ENCODE measurements at regions not wholly inside any gene's neighbourhood (a gene's known extent, or its start where the extent isn't known, plus 50 kb on each side); places are given as distances from the start of the nearest gene placed in this dataset.

DNA sequence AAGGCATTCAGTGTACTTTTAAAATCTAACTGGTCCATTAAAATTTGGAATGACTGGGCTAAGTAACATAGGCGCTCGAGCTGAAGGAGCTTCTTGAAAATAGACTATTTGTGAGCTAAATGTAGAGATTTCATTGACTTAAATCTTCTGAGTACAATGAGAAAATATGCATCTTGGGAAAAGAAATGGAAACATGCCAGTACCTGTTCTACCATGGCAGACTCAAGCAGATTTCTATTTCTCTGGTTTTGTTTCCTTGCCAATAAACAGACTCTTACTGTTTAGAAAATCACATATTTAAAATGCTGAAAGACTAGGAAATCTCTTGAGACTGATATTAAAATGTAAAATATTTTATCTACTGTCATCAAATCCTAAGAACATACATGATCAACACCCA, 678.1 kb downstream of the FAT4 start:
- no peak overlapping the region for H2AFZ ChIP-seq (ENCODE audit: low read depth, low read length)
- no peaks in the 10 kb centered on the region for H3K9me3 ChIP-seq (ENCODE audit: low read length)
- H3K4me1 ChIP-seq (ENCODE audit: insufficient read depth, low read length): peaks cover 5% of the 10 kb centered on the region
- H3K4me3 ChIP-seq (ENCODE audit: low read length): no peak overlapping the region
- no peaks in the 10 kb centered on the region for H3K27me3 ChIP-seq (ENCODE audit: insufficient read depth, low read length)
- H3K36me3 ChIP-seq (ENCODE audit: insufficient read depth, low read length): no peaks in the 10 kb centered on the region

DNA sequence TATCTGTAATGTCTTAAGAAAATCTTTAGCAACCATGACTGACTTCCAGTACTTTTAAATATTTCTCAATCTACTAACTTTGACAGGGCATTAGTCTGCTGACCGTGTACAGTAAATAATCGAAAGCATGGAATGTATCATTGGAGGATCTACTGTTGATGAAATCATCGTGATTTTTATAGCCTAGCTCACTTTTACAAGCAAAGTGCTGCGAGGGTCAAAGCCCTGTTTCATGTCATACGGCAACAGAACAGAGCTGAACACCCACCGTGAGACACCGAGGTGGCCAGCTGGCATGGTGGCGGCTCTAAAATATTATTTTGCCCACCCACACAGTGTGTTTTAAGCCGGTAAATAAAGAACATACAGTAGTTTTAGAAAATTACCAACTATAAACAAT, 679.3 kb downstream of the FAT4 start:
- no peak overlapping the region for H3K4me3 ChIP-seq (ENCODE audit: low read length)
- no peak overlapping the region for H2AFZ ChIP-seq (ENCODE audit: low read depth, low read length)
- peaks cover 5% of the 10 kb centered on the region for H3K4me1 ChIP-seq (ENCODE audit: insufficient read depth, low read length)
- H3K27me3 ChIP-seq (ENCODE audit: insufficient read depth, low read length): no peaks in the 10 kb centered on the region
- H3K9me3 ChIP-seq (ENCODE audit: low read length): no peaks in the 10 kb centered on the region
- no peaks in the 10 kb centered on the region for H3K36me3 ChIP-seq (ENCODE audit: insufficient read depth, low read length)

DNA sequence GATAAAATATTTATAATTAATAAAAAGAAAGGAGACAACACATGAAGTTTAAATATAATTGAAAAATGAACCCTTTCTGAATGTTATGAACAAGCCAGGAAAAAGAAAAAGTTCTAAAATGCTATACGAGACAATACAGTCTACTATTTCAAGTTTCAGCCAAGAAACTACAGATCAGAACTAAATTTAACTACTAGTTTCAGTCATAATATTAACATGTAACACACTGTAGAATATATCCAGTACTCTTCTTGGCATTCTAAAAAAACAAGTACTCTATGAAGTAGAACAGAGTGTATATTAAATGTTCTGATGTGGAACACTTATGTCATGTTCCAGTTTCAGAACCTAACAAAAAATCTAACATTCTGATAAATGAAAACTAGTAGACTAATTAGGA, 679.7 kb downstream of the FAT4 start:
- Histone ChIP-seq H3K27me3 (ENCODE audit: insufficient read depth, low read length) (no peaks in the 10 kb centered on the region), H3K4me1 (ENCODE audit: insufficient read depth, low read length) (peaks cover 5% of the 10 kb centered on the region), H2AFZ (ENCODE audit: low read depth, low read length) (no peak overlapping the region), H3K36me3 (ENCODE audit: insufficient read depth, low read length) (no peaks in the 10 kb centered on the region), H3K4me3 (ENCODE audit: low read length) (no peak overlapping the region), H3K9me3 (ENCODE audit: low read length) (no peaks in the 10 kb centered on the region)

DNA sequence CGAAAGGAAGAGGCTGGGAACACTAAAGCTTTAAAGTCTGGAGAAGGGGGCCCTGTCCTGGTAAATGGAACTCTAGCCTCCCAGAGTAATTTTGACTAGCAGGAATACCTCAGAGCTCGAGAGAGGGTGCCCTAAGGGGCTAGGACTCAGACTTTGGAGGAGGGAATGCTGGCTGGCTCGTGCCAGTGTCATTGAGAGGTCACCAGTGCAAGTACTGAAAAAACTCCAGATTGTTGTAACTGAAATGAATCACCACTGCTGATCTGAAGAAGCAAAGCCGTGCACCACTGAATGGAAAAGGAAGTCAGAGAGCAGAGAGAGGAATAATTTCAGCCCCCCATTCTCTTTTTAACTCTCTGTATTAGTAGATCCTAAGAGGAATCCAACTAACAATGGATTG, 690.2 kb downstream of the FAT4 start:
- Histone ChIP-seq H3K27me3 (ENCODE audit: insufficient read depth, low read length) (no peaks in the 10 kb centered on the region), H2AFZ (ENCODE audit: low read depth, low read length) (peak overlapping the region; percentile 57), H3K9me3 (ENCODE audit: low read length) (no peaks in the 10 kb centered on the region), H3K36me3 (ENCODE audit: insufficient read depth, low read length) (no peaks in the 10 kb centered on the region), H3K4me1 (ENCODE audit: insufficient read depth, low read length) (peaks cover 9% of the 10 kb centered on the region), H3K4me3 (ENCODE audit: low read length) (no peak overlapping the region)

DNA sequence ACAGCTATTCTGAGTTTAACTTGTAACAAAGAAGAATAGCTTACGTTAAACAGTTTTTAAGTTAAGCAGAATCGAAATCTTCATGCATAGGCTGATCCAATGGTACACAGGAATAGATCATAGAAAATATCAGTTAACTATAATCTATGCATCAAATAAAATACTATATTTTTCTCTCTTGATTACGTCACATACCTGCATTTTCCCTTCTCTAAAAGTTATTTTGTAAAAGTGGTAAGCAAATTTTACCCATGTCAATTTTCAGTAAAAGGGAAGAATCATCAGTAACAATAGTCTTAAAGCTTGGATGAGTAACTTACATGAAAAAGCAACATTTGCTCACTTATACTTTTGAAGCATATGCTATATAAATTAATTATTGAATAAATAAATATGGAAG, 692.4 kb downstream of the FAT4 start:
- Histone ChIP-seq H3K9me3 (ENCODE audit: low read length) (no peaks in the 10 kb centered on the region), H3K4me3 (ENCODE audit: low read length) (no peak overlapping the region), H3K4me1 (ENCODE audit: insufficient read depth, low read length) (peaks cover 9% of the 10 kb centered on the region), H3K36me3 (ENCODE audit: insufficient read depth, low read length) (no peaks in the 10 kb centered on the region), H3K27me3 (ENCODE audit: insufficient read depth, low read length) (no peaks in the 10 kb centered on the region), H2AFZ (ENCODE audit: low read depth, low read length) (no peak overlapping the region)

DNA sequence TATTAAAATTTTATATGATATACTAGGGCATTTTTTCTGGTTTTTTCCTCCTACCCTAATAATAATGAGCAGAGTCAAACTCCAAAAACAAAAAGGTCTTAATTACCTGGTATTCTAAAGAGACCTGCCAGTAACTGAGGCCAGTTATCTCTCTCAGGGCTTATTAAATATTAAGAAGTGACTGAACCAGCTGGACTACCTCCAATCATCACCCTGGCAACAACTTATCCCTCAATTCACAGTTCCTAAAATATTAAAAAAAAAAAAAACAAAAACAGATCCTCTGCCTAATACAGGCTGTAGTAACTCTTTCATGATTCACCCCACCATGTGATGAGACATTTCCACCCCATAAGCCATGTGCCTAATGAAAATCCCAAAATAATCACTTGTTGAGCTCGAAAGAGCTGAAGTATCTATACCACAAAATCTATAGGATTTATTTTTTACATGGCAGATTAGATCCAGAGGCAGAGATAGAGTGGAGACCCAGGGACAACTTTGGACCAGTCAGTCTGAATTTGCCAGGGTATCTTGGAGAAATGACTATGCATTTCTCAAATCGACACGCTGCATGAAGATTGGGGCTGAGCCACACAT, 698.0 kb downstream of the FAT4 start:
- no peaks in the 10 kb centered on the region for H3K9me3 ChIP-seq (ENCODE audit: low read length)
- H3K4me1 ChIP-seq (ENCODE audit: insufficient read depth, low read length): no peaks in the 10 kb centered on the region
- H3K36me3 ChIP-seq (ENCODE audit: insufficient read depth, low read length): no peaks in the 10 kb centered on the region
- no peak overlapping the region for H3K4me3 ChIP-seq (ENCODE audit: low read length)
- H2AFZ ChIP-seq (ENCODE audit: low read depth, low read length): no peak overlapping the region
- no peaks in the 10 kb centered on the region for H3K27me3 ChIP-seq (ENCODE audit: insufficient read depth, low read length)

DNA sequence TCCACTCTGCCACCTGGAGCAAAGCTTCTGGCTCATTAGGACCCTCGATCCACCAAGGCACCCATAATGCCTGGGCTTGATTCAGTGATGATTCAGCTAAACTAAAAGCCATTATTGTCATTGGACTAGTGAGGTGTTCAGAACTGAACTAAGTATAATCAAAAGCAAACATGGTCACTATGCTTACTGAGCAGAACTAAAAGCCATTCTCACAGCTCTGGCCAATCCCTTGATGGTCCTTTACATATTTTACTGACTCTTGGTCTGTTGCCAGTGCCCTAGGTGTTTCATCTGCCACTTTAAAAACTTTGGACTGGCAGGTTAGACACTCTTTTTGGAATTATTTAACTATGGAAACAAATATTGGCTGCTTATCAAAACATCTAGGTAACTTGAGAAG, 703.5 kb downstream of the FAT4 start:
- H3K27me3 ChIP-seq (ENCODE audit: insufficient read depth, low read length): no peaks in the 10 kb centered on the region
- H2AFZ ChIP-seq (ENCODE audit: low read depth, low read length): no peak overlapping the region
- no peaks in the 10 kb centered on the region for H3K4me1 ChIP-seq (ENCODE audit: insufficient read depth, low read length)
- H3K36me3 ChIP-seq (ENCODE audit: insufficient read depth, low read length): no peaks in the 10 kb centered on the region
- H3K9me3 ChIP-seq (ENCODE audit: low read length): no peaks in the 10 kb centered on the region
- H3K4me3 ChIP-seq (ENCODE audit: low read length): no peak overlapping the region

DNA sequence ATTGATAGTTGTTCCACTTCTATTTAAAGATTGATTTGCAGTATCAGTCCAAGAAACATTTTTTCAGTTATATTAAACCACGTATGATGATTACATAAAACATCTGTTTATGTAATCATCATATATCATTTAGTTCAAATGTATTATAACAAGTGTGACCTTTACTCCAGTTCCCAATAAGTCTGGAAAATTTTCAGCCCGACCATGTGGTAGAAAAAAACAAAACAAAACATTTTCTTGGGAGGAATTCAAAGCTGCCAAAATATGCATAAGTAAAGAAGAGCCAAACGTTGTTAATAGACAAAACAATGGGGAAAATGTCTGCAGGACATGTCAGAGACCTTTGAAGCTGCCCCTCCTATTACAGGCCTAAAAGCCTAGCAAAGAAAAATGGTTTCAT, 709.1 kb downstream of the FAT4 start:
- no peaks in the 10 kb centered on the region for H3K27me3 ChIP-seq (ENCODE audit: insufficient read depth, low read length)
- H2AFZ ChIP-seq (ENCODE audit: low read depth, low read length): no peak overlapping the region

DNA sequence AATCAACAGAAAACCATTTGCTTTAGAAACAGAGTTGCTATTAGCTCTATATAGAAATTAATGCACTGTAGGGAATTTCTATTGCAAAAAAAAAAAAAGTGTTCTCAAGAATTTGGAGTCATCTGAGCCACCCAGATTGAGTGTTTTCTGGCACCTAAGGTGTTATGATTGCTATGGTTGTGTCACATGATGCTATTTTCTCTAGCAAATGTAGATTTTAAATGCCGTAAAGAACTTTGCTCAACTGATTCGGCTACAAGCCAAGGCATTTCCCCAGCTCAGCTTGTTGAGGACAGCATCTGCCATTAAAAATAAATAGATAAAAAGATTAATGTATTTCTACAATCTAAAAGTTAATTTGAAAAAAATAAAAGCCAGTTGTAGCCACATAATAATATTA, 712.8 kb downstream of the FAT4 start:
- no peaks in the 10 kb centered on the region for H3K9me3 ChIP-seq (ENCODE audit: low read length)
- no peaks in the 10 kb centered on the region for H3K27me3 ChIP-seq (ENCODE audit: insufficient read depth, low read length)
- H3K4me1 ChIP-seq (ENCODE audit: insufficient read depth, low read length): no peaks in the 10 kb centered on the region
- H3K36me3 ChIP-seq (ENCODE audit: insufficient read depth, low read length): no peaks in the 10 kb centered on the region
- no peak overlapping the region for H2AFZ ChIP-seq (ENCODE audit: low read depth, low read length)
- no peak overlapping the region for H3K4me3 ChIP-seq (ENCODE audit: low read length)

More for the DNA sequence above, 709.1 kb downstream of the FAT4 start:
- Histone ChIP-seq H3K36me3 (ENCODE audit: insufficient read depth, low read length) (no peaks in the 10 kb centered on the region), H3K4me1 (ENCODE audit: insufficient read depth, low read length) (no peaks in the 10 kb centered on the region), H3K9me3 (ENCODE audit: low read length) (no peaks in the 10 kb centered on the region), H3K4me3 (ENCODE audit: low read length) (no peak overlapping the region)

DNA sequence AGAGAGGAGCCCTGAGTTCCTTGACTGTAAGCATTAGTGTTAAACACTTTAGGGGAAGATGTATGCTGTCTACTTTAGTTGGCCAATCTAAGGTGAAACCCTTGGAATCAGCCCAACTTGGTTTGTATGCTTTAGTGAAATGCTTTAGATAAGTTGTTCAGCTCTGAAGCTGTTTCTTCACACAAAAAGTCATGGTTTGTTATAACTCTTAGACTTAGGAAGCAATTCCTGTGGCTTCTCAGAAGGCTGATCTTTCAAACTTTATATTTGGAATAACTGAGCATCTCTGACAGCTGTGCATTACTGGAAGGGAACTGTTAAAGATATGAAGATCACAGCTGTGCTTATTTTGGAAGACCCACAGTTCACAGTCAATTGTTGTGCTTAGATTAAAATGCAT, 714.1 kb downstream of the FAT4 start:
- no peaks in the 10 kb centered on the region for H3K4me1 ChIP-seq (ENCODE audit: insufficient read depth, low read length)
- H2AFZ ChIP-seq (ENCODE audit: low read depth, low read length): no peak overlapping the region
- no peaks in the 10 kb centered on the region for H3K36me3 ChIP-seq (ENCODE audit: insufficient read depth, low read length)
- H3K27me3 ChIP-seq (ENCODE audit: insufficient read depth, low read length): no peaks in the 10 kb centered on the region
- no peak overlapping the region for H3K4me3 ChIP-seq (ENCODE audit: low read length)
- no peaks in the 10 kb centered on the region for H3K9me3 ChIP-seq (ENCODE audit: low read length)

DNA sequence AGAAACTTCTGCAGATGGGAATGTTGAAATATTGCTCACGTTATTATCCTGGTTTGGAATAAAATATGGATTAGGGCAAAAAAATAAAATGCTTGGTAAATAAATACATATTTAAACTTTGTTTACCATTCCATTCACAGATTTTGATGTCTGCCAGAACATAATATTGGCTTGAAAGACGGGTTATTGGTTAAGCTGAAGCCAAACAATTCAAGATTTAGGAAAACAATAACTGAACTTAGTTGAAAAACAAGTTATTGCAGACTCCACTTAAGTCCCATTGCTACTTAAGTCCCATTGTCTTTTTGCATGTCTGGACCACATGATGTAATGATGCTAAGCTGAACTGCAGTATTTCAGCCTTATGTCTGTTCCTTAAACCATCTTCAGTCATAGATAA, 722.5 kb downstream of the FAT4 start:
- H2AFZ ChIP-seq (ENCODE audit: low read depth, low read length): no peak overlapping the region
- H3K36me3 ChIP-seq (ENCODE audit: insufficient read depth, low read length): no peaks in the 10 kb centered on the region
- no peak overlapping the region for H3K4me3 ChIP-seq (ENCODE audit: low read length)
- no peaks in the 10 kb centered on the region for H3K9me3 ChIP-seq (ENCODE audit: low read length)
- no peaks in the 10 kb centered on the region for H3K27me3 ChIP-seq (ENCODE audit: insufficient read depth, low read length)
- no peaks in the 10 kb centered on the region for H3K4me1 ChIP-seq (ENCODE audit: insufficient read depth, low read length)

DNA sequence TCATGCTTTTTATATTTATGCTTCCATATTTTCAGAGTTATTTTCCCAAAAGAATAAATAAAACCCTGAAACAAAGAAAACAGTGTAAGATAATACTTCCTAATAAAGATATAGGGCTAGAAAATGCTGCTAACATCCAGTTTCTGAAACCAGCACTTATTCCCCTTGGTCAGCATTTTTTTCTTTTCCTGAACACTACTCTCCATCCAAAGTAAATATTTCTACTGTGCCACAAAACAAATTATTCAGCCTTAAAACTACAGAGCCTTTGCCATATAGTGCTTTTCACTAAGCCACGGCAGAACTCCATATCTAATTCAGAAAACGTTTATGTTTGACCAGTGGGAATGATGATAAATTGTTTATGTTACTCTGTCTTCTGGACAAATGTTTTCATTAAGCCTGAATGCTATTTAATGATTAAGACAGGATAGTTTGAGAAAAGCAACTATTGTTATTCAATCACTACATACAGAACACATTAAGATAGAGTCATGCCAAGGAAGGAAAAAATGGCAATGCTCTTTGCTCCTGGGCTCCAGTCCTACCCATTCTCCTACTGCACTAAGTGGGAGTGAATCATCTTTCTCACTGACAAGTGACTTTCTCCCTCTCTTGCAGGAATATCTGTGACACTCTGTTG, 723.9 kb downstream of the FAT4 start:
- no peaks in the 10 kb centered on the region for H3K9me3 ChIP-seq (ENCODE audit: low read length)
- no peaks in the 10 kb centered on the region for H3K4me1 ChIP-seq (ENCODE audit: insufficient read depth, low read length)
- H2AFZ ChIP-seq (ENCODE audit: low read depth, low read length): no peak overlapping the region
- no peak overlapping the region for H3K4me3 ChIP-seq (ENCODE audit: low read length)
- no peaks in the 10 kb centered on the region for H3K36me3 ChIP-seq (ENCODE audit: insufficient read depth, low read length)
- no peaks in the 10 kb centered on the region for H3K27me3 ChIP-seq (ENCODE audit: insufficient read depth, low read length)

DNA sequence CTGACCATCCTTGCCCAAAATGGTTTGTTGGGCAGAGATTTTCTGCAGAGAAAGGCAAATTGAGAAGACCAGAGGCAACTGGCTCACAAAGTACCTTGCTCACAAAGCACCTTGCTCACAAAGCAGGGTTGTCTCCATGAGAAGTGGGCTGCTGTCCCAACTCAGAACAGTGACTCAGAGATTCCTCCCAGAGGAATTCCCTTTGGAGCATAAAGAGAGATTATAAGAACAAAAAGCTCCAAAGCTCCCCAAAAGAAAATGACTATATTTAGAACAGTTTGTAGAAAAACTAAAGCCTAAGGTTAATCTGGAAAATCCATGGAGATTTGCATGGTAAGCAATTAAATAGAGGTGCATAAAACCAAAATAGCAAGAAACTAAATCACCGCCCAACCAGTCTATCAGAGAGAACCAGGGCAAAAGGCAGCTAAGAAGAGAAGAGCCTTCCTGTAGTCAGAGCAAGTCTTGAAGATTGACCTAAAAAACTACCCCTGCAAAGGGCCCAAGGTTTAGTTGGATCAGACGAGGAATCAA, 731.4 kb downstream of the FAT4 start:
- H3K27me3 ChIP-seq (ENCODE audit: insufficient read depth, low read length): no peaks in the 10 kb centered on the region
- no peaks in the 10 kb centered on the region for H3K4me1 ChIP-seq (ENCODE audit: insufficient read depth, low read length)
- no peaks in the 10 kb centered on the region for H3K36me3 ChIP-seq (ENCODE audit: insufficient read depth, low read length)
- no peak overlapping the region for H3K4me3 ChIP-seq (ENCODE audit: low read length)
- H2AFZ ChIP-seq (ENCODE audit: low read depth, low read length): no peak overlapping the region
- no peaks in the 10 kb centered on the region for H3K9me3 ChIP-seq (ENCODE audit: low read length)

DNA sequence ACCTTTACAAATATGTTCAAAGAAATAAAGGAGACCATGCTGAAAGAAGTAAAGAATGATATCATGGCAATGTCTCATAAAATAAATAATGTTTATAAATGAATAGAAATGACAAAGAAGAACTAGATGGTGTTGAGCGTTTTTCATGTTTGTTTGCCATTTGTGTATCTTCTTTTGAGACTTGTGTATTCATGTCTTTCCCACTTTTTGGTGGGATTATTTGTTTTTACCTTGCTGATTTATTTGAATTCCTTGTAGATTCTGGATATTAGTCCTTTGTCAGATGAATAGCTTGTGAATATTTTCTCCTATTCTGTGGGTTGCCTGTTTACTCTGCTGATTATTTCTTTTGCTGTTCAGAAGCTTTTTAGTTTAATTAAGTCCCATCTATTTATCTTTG, 732.4 kb downstream of the FAT4 start:
- Histone ChIP-seq H3K4me3 (ENCODE audit: low read length) (no peak overlapping the region), H3K27me3 (ENCODE audit: insufficient read depth, low read length) (no peaks in the 10 kb centered on the region), H3K36me3 (ENCODE audit: insufficient read depth, low read length) (no peaks in the 10 kb centered on the region), H3K9me3 (ENCODE audit: low read length) (no peaks in the 10 kb centered on the region), H3K4me1 (ENCODE audit: insufficient read depth, low read length) (no peaks in the 10 kb centered on the region), H2AFZ (ENCODE audit: low read depth, low read length) (no peak overlapping the region)

Measured in neuron (in vitro differentiated cells).